ENCODE measurements at regions not wholly inside any gene's neighbourhood (a gene's known extent, or its start where the extent isn't known, plus 50 kb on each side); places are given as distances from the start of the nearest gene placed in this dataset.

DNA sequence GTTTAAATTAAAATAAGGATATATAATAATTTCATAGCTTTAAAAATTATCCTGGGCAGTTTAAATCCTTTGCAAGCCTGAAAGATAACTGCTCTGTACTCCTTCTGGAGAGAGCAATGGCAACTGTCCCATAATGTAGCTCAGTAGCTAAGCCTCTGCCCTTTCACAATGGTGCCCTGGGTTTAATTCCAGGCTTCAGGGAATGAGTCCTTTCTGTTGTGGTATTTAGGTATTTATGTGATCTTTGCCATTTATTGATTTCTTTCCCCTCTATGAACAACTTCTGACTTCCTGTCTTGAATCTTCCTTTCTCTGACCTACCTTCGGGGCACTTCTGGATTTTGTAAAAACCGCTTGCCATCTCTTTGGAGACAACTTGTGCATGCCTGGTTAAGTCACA, 773.2 kb downstream of the IPMK start:
- no peak for DNase-seq (ENCODE audit: low spot score)
- TF ChIP-seq, protein P1, sequence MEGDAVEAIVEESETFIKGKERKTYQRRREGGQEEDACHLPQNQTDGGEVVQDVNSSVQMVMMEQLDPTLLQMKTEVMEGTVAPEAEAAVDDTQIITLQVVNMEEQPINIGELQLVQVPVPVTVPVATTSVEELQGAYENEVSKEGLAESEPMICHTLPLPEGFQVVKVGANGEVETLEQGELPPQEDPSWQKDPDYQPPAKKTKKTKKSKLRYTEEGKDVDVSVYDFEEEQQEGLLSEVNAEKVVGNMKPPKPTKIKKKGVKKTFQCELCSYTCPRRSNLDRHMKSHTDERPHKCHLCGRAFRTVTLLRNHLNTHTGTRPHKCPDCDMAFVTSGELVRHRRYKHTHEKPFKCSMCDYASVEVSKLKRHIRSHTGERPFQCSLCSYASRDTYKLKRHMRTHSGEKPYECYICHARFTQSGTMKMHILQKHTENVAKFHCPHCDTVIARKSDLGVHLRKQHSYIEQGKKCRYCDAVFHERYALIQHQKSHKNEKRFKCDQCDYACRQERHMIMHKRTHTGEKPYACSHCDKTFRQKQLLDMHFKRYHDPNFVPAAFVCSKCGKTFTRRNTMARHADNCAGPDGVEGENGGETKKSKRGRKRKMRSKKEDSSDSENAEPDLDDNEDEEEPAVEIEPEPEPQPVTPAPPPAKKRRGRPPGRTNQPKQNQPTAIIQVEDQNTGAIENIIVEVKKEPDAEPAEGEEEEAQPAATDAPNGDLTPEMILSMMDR (conservative IDR thresholded peaks at IDR 0.05; ENCODE audit: low read depth) = no peak
- ChIA-PET CTCF (interaction anchor here (0.6 kb wide), 1 partner anchor 571 kb away, joined by 3 read pairs; no protein-coding TSS in a partner anchor), POLR2A (ENCODE audit: low non-redundant PET) (no interaction called here)
- H3K27ac ChIP-seq = no peak overlapping the region

GRCh38 chr10:57482259-57482658, 785.4 kb downstream of the IPMK start:
- ChIA-PET POLR2A (ENCODE audit: low non-redundant PET) (no interaction called here), CTCF (no interaction called here)
- TF ChIP-seq, protein P1 (conservative IDR thresholded peaks at IDR 0.05; ENCODE audit: low read depth) = no peak
- H3K27ac ChIP-seq = no peak overlapping the region
- no peak for DNase-seq (ENCODE audit: low spot score)

DNA sequence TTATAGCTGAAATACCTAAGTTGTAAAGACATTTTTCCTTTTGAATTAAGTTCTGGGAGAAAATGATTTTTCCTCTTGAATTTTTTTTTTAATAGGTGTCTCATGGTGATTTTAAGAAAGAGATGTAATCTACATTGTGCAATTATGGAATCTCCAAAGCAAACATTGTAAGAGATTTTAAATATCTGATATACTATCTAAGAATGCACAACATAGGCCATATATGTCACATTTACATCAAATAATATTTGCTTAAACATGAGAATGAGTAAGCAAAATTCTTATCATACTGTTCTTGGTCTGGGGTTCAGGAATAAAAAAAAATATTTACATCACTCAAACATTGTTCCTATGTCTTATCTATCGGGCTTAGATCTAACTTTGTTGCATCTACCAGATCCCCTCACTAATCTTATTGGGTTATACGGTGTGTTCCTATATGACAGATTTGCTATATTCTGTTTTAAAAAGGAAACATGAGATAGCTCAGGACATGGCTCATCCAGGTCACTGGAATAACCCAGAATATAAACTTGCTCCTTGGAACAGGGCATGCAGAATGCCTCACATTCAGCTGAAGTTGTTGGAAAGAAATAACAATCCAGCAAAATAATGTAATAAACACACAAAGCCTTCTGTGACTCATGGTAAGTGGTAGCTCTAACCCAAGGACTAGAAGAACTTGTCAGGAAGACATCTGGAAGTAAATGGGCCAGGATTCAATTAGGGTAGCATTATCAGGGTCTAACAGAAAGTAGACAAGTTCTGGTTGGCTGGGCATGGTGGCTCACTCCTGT, 794.7 kb downstream of the IPMK start:
- TF ChIP-seq, protein P1 (conservative IDR thresholded peaks at IDR 0.05; ENCODE audit: low read depth) = no peak
- CTCF ChIA-PET = no interaction called here
- H3K27ac ChIP-seq = no peak overlapping the region
- POLR2A ChIA-PET (ENCODE audit: low non-redundant PET) = no interaction called here
- DNase-seq (ENCODE audit: low spot score) = no peak

DNA sequence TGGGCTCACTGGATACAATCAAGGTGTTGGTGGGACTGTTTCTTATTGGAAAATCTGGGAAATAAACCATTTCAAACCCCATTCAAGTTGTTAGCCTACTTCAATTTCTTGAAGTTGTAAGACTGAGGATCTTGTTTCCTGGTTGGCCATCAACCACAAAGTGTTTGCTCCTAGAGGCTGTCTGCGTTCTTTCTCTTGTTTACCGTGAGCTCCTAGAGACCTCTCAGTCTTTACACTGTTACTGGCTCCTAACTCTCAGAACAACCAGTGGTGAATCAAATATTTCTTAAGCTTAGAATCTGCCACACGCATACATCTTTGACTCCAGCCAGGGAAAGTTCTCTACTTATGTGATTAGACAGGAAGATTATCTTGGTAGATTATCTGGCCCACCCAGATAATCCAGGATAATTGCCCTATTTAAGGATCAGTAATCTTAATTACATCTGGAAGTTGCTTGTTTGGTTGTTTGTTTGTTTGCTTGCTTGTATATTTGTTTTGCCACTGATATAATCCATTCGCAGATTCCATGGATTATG, 798.7 kb downstream of the IPMK start:
- ChIA-PET CTCF (interaction anchor here (0.7 kb wide), 1 partner anchor 135 kb away, joined by 3 read pairs; no protein-coding TSS in a partner anchor), POLR2A (ENCODE audit: low non-redundant PET) (no interaction called here)
- no peak overlapping the region for H3K27ac ChIP-seq
- DNase-seq (ENCODE audit: low spot score) = no peak
- TF ChIP-seq, protein P1 (conservative IDR thresholded peaks at IDR 0.05; ENCODE audit: low read depth) = no peak

- CTCF ChIA-PET = no interaction called here
- TF ChIP-seq, protein P1 (conservative IDR thresholded peaks at IDR 0.05; ENCODE audit: low read depth) = no peak
- POLR2A ChIA-PET (ENCODE audit: low non-redundant PET) = no interaction called here
- H3K27ac ChIP-seq = no peak overlapping the region
- DNase-seq (ENCODE audit: low spot score) = no peak
These were observed 802.5 kb downstream of the IPMK start for GRCh38 chr10:57465155-57465554.

DNA sequence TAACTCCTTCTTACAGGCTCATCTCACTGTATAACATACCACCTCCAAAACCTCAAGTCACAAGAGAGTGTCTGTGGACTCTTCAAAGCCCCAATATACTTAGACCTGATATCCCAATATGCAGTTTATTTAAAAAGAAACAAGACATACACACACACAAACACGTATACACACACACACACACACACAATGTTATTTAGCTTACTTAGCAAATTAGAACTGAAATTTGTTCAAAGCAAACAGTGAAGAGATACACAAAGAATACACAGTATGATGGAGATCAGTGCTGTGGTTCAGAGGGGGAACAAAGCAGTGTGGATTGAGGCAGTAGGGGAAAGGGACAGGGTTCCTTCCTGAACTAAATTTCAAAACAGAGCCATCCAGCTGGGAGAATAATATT, 807.2 kb downstream of the IPMK start:
- no peak for DNase-seq (ENCODE audit: low spot score)
- ChIA-PET CTCF (no interaction called here), POLR2A (ENCODE audit: low non-redundant PET) (no interaction called here)
- TF ChIP-seq, protein P1 (conservative IDR thresholded peaks at IDR 0.05; ENCODE audit: low read depth) = no peak
- no peak overlapping the region for H3K27ac ChIP-seq
